ENCODE measurements at regions not wholly inside any gene's neighbourhood (a gene's known extent, or its start where the extent isn't known, plus 50 kb on each side); places are given as distances from the start of the nearest gene placed in this dataset.

DNA sequence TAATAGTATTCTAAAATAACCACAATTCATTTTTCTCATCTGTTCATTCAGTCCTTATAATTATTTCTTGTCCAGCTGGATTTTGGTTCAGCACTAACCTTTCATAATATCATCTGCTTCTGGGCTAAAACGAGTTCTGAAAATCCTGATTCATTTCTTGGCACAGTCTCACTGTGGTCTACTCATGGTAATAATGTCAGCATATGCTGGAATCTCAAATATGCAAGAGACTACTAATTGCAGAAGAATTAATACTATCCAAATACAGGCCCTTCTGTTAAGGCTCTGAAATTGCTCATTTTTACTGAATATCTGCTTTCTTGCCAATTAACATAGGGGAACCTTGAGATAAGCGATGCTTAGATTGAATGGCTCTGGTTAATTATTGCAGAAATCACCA lies 597.1 kb downstream of the RPL10L start:
- Mint-ChIP-seq H3K4me1 (no peaks in the 10 kb centered on the region), H3K27me3 (no peaks in the 10 kb centered on the region), H3K9me3 (peaks cover 0 to 10% (median 2%) of the 10 kb centered on the region in 9 donors), H3K4me3 (no peak overlapping the region), H3K36me3 (no peaks in the 10 kb centered on the region), H3K27ac (no peak overlapping the region)
- DNase-seq, result no peak
- POLR2A ChIA-PET, result no interaction called here
- ATAC-seq, result no peak

DNA sequence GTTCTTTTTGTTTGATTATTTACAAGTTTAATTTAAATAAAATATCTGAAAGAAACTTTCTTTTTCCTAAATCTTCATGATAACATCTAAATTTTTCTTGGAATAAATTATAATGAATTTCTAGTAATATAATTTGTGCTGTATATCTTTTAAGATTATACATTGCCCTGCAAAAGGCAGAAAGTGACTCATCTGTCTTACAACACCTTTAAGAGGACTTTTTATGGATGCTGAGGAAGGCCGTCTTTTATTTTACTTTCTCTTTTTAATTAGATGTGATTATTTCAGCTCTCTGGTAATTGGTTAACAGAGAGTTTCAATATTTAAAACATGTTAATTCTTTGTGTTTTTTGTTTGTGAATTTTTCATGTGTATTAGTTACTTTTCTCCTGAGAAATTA lies 598.4 kb downstream of the RPL10L start:
- Mint-ChIP-seq H3K27ac (no peak overlapping the region), H3K4me1 (no peaks in the 10 kb centered on the region), H3K4me3 (no peak overlapping the region), H3K27me3 (no peaks in the 10 kb centered on the region), H3K9me3 (peaks cover 0 to 10% (median 2%) of the 10 kb centered on the region in 9 donors), H3K36me3 (no peaks in the 10 kb centered on the region)
- DNase-seq (no peak), ATAC-seq (no peak)
- POLR2A ChIA-PET, result no interaction called here

DNA sequence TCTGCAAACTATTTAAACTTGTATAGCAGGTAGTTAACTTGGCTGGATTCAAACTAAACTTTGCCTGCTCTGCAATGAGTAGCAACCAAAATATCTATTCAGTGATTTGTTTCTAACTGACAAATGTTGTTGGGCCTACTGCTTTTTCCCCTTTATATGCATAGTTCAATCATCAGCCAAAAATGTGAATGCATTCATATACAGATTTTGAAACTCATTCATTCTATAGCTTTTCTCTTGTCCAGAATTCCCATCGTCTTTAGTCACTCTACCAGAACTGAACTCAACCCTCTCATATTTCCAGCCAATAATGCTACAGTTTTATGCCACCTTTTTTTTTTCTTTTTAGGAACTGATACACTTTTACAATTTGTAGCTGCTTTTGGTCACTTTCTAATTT lies 599.8 kb downstream of the RPL10L start:
- POLR2A ChIA-PET, result no interaction called here
- Mint-ChIP-seq H3K36me3 (no peaks in the 10 kb centered on the region), H3K9me3 (peaks cover 0 to 17% (median 7%) of the 10 kb centered on the region in 9 donors), H3K4me1 (no peaks in the 10 kb centered on the region), H3K27ac (no peak overlapping the region), H3K4me3 (no peak overlapping the region), H3K27me3 (no peaks in the 10 kb centered on the region)
- DNase-seq (no peak), ATAC-seq (no peak)

DNA sequence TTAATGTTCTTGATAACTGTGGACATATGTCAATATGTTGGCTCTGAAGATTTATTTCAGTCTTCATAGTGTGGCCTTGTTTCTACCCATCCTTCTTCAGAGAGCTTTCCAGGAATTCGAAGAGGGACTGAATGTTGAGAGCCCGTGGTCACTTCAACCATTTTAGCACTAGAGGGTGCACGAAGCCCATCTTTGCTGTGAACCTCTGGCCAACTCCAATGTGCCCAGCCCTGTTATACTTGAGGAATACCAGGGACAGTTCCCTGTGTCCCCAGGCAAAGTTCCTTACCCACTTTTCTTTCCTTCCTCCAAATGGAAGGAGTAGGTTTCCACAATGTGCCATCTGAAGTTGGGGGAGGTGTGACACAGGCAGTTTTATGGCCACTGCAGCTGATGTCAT lies 603.5 kb downstream of the RPL10L start:
- peaks cover 0 to 26% (median 10%) of the 10 kb centered on the region in 9 donors for H3K9me3 Mint-ChIP-seq
- no peak for ATAC-seq
- POLR2A ChIA-PET, result no interaction called here
- no peak overlapping the region for H3K4me3 Mint-ChIP-seq
- no peak overlapping the region for H3K27ac Mint-ChIP-seq
- no peaks in the 10 kb centered on the region for H3K27me3 Mint-ChIP-seq
- no peaks in the 10 kb centered on the region for H3K4me1 Mint-ChIP-seq
- no peak for DNase-seq
- H3K36me3 Mint-ChIP-seq, result no peaks in the 10 kb centered on the region

DNA sequence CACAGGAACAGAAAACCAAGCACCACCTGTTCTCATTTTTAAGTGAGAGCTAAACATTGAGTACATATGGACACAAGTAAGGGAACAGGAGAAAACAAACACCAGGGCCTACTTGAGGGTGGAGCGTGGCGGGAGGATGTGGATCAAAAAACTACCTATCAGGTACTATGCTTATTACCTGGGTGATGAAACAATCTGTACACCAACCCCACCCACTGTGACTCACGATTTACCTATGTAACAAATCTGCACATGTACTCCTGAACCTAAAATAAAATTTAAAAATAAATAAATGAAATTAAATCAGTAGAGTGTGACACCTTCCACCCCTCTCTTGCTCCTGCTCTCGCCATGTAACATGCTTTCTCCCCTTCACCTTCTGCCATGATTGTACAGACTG lies 615.5 kb downstream of the RPL10L start:
- no peak for ATAC-seq
- H3K4me3 Mint-ChIP-seq, result no peak overlapping the region
- POLR2A ChIA-PET, result no interaction called here
- DNase-seq, result no peak
- no peaks in the 10 kb centered on the region for H3K27me3 Mint-ChIP-seq
- no peaks in the 10 kb centered on the region for H3K36me3 Mint-ChIP-seq
- H3K27ac Mint-ChIP-seq, result no peak overlapping the region
- H3K9me3 Mint-ChIP-seq, result peaks cover 0 to 18% (median 10%) of the 10 kb centered on the region in 9 donors
- H3K4me1 Mint-ChIP-seq, result no peaks in the 10 kb centered on the region

DNA sequence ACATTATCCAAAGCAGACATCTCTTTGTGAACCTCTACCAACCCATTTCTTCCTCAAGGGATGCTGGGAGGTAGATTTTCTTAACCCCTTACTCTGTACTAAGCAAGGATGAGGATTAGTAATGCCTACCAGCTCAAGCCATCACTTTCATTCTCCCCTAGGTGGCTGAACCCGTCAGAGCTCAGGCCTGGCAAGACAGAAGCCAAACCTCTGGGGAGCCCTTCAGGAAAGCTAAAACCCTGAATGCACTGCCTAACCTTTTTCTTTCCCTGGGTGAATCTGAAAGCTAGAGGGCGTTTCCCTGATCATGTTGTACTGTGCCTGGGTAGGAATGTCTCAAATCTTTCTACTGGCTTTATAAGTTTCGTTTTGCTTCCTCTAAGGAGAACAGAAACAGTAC lies 617.3 kb downstream of the RPL10L start:
- Mint-ChIP-seq H3K9me3 (peaks cover 0 to 17% (median 5%) of the 10 kb centered on the region in 9 donors), H3K36me3 (no peaks in the 10 kb centered on the region), H3K27me3 (no peaks in the 10 kb centered on the region), H3K27ac (no peak overlapping the region), H3K4me3 (no peak overlapping the region), H3K4me1 (no peaks in the 10 kb centered on the region)
- POLR2A ChIA-PET, result no interaction called here
- ATAC-seq (no peak), DNase-seq (no peak)

DNA sequence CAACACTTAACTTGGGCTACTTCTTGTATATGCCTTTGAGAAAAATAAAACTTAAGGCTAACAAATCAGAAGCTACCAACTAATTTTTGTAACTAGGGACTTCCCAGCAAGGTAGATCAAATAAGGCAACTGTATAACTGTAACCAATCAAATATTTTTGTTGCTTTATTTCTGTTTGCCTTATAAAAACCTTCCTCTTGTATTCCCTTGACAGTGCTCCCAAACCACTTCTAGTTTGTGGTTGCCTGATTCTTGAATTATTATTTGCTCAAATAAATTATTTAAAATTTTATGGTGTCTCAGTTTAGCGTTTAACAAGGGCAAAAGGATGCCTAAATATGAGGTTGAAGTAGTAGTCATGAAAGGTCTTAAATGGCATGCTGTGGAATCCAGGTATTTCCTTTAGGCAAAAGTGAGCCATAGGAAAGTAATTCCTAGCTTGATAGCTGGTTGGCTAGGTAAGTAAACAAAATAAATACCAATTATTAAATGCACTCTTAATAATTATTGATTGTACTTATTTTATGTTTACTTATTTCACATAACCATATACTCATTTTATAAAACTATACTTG lies 632.6 kb downstream of the RPL10L start:
- DNase-seq, result no peak
- H3K4me3 Mint-ChIP-seq, result no peak overlapping the region
- POLR2A ChIA-PET, result no interaction called here

DNA sequence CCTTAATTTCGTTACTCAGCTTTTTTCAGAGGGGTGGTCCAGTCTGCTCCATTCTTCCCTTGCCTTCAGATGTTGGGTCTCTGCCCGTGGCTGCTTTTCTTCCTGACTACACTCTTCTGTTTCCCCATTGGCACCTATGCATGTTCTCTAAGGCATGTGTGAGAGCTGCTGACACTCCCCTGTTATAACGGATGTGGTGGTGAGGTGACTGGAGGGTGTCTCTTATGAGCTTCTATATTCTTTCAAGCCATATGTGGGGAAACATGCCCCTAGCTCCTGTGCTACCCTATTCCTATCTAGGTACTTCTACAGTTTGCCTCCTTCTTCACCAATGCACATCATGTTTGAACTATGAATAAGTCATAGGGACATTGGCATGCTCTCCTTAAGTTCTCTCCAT lies 643.2 kb downstream of the RPL10L start:
- Mint-ChIP-seq H3K27ac (no peak overlapping the region), H3K27me3 (no peaks in the 10 kb centered on the region), H3K4me3 (no peak overlapping the region), H3K9me3 (peaks cover 7 to 31% (median 22%) of the 10 kb centered on the region in 9 donors), H3K4me1 (no peaks in the 10 kb centered on the region), H3K36me3 (peaks cover 0 to 4% (median 0%) of the 10 kb centered on the region in 3 donors)
- POLR2A ChIA-PET, result no interaction called here
- no peak for DNase-seq
- no peak for ATAC-seq

More for the DNA sequence above, 632.6 kb downstream of the RPL10L start:
- Mint-ChIP-seq H3K36me3 (no peaks in the 10 kb centered on the region), H3K4me1 (no peaks in the 10 kb centered on the region), H3K9me3 (peaks cover 0 to 31% (median 12%) of the 10 kb centered on the region in 9 donors), H3K27me3 (no peaks in the 10 kb centered on the region), H3K27ac (no peak overlapping the region)
- ATAC-seq, result no peak

DNA sequence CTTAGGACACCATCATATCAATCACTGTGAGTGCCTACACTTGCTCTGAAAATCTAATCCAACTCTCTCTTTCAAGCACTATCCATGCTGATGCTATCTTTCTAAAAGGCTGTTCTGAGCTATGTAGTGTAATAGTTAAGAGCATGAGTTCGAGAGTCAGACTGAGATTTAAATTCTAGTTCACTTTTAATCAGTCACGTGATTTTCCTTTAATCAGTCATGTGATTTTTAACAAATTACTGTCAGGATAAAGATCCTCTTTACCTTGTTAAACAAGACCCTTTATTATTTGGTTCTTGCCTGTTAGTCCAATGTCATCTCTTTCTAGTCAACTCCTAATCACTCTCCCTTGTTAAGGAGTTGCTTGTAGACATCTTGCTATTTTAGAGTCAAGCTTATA lies 653.0 kb downstream of the RPL10L start:
- DNase-seq (no peak), ATAC-seq (no peak)
- Mint-ChIP-seq H3K27me3 (no peaks in the 10 kb centered on the region), H3K4me3 (no peak overlapping the region), H3K36me3 (no peaks in the 10 kb centered on the region), H3K9me3 (peaks cover 2 to 24% (median 10%) of the 10 kb centered on the region in 9 donors), H3K4me1 (no peaks in the 10 kb centered on the region), H3K27ac (no peak overlapping the region)
- POLR2A ChIA-PET, result no interaction called here

DNA sequence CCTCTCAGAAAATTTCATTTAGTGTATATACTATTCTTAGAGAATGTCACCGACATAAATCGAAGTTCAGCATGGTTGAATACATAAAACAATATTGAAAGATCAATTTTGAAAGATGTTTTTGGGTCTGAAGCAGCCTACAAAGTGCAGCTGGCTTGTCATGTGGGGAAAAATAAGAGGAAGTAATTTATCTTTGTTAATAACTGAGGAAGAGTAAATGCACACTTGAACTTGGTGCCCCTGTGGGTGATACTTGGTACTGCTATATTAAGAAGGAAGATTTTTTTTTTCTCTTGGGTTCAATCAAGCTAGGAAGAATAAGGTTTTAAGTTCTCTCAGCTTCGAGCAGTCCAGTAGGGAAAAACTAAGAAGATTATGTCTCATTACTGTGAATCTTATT lies 661.3 kb downstream of the RPL10L start:
- ATAC-seq (no peak), DNase-seq (no peak)
- H3K4me1 Mint-ChIP-seq, result no peaks in the 10 kb centered on the region
- no peaks in the 10 kb centered on the region for H3K36me3 Mint-ChIP-seq
- H3K9me3 Mint-ChIP-seq, result peaks cover 1 to 24% (median 10%) of the 10 kb centered on the region in 9 donors
- H3K27me3 Mint-ChIP-seq, result no peaks in the 10 kb centered on the region
- POLR2A ChIA-PET, result no interaction called here
- H3K4me3 Mint-ChIP-seq, result no peak overlapping the region
- no peak overlapping the region for H3K27ac Mint-ChIP-seq

DNA sequence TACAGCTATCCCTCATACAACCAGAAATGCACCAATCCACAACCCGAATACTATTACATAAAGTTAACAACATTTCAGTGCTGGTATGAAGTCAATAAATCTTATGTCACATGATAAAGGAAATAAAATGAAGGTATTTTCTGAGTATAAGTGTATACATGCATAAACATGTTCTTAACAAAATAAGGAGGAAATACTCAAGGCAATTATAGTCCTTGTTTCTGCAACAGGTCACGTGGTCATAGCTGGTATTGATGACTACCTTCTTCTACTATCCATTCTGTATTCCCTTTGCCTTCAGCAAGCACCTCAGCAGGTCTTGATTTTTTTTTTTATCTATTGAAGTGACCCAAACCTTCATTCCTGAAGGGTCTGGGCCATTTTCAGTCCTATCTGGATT lies 675.6 kb downstream of the RPL10L start:
- Mint-ChIP-seq H3K9me3 (peaks cover 0 to 16% (median 4%) of the 10 kb centered on the region in 9 donors), H3K27ac (no peak overlapping the region), H3K4me1 (no peaks in the 10 kb centered on the region), H3K27me3 (no peaks in the 10 kb centered on the region), H3K36me3 (no peaks in the 10 kb centered on the region), H3K4me3 (no peak overlapping the region)
- DNase-seq (no peak), ATAC-seq (no peak)
- POLR2A ChIA-PET, result no interaction called here

DNA sequence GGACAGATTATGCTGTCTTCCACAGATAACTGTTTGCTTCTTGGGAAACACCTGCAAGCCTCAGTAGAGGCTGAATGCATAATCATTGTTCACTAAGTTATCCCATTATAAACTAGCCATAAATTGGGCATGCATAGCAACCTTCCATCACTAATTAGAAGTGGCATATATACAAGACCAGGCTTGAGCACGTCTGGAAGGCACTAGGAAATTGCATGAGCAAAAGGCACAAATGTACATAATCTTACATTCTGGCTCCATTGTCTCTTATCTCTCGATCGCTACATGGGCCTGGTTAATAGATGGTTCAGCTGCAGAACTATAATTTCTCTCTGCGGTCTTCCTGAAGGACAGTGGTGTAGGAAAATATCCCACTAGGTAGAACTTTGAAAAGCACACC lies 679.2 kb downstream of the RPL10L start:
- Mint-ChIP-seq H3K27ac (no peak overlapping the region), H3K27me3 (no peaks in the 10 kb centered on the region)

DNA sequence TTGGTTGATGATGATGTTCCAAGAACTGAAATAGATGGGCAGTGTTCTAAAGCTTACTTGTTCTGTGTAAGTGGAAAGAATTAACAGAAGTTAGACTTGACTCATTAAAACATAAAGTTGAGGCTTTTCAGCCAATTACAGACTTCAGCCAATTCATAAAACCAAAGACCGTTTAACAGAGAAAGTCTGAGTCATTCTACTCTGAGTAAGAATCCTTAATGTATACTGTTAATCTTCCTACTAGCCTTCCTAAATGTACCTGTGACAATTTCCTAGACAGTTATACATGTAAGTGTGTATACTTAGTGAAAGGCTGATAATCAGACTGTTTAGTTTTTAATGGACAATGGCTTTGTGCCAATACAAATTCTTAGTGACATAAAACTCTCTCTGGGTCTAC lies 681.0 kb downstream of the RPL10L start:
- peaks cover 5 to 35% (median 9%) of the 10 kb centered on the region in 9 donors for H3K9me3 Mint-ChIP-seq
- no peaks in the 10 kb centered on the region for H3K4me1 Mint-ChIP-seq
- no peak overlapping the region for H3K27ac Mint-ChIP-seq
- DNase-seq, result no peak
- H3K4me3 Mint-ChIP-seq, result no peak overlapping the region
- H3K36me3 Mint-ChIP-seq, result no peaks in the 10 kb centered on the region
- ATAC-seq, result no peak
- H3K27me3 Mint-ChIP-seq, result no peaks in the 10 kb centered on the region
- POLR2A ChIA-PET, result no interaction called here

More for the DNA sequence above, 679.2 kb downstream of the RPL10L start:
- H3K36me3 Mint-ChIP-seq, result no peaks in the 10 kb centered on the region
- POLR2A ChIA-PET, result no interaction called here
- ATAC-seq (no peak), DNase-seq (no peak)
- no peak overlapping the region for H3K4me3 Mint-ChIP-seq
- H3K4me1 Mint-ChIP-seq, result no peaks in the 10 kb centered on the region
- H3K9me3 Mint-ChIP-seq, result peaks cover under 1 to 24% (median 7%) of the 10 kb centered on the region in 9 donors

DNA sequence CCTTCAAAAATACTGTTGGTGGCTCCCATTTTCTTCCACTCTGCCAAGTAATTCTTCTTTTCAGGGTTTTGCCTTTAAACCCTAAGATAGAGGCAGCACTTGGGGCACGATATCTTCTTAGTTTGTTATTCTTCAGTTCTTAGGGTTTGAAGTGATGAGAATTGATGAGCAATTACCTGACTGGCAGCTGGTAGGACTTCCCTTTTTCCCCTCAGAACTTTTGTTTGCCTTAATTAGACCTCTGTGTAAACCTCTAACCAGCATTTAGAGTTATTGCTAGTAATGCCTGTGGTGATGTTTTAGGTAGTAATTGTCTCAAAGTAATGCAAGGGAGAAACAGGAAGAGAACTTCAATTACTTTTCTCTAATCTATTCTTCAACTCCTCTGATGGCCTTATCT lies 683.5 kb downstream of the RPL10L start:
- H3K27ac Mint-ChIP-seq, result no peak overlapping the region
- no peaks in the 10 kb centered on the region for H3K4me1 Mint-ChIP-seq
- POLR2A ChIA-PET, result no interaction called here
- no peak overlapping the region for H3K4me3 Mint-ChIP-seq
- H3K9me3 Mint-ChIP-seq, result peaks cover 6 to 29% (median 11%) of the 10 kb centered on the region in 9 donors
- H3K36me3 Mint-ChIP-seq, result no peaks in the 10 kb centered on the region
- DNase-seq (no peak), ATAC-seq (no peak)
- no peaks in the 10 kb centered on the region for H3K27me3 Mint-ChIP-seq
